HG03097 (cell line): ENCODE measurements at regions not wholly inside any gene's neighbourhood (a gene's known extent, or its start where the extent isn't known, plus 50 kb on each side); places are given as distances from the start of the nearest gene placed in this dataset.
"Not testable (repeated sequence)": the region's sequence is repeated elsewhere in the genome, so short reads cannot be mapped to it uniquely, and the experiment has no call there.

Experiments
- ATAC-seq: cut with Tn5 transposase; IDR thresholded peaks from one replicate; pipeline ENCODE4 v1.9.1; 2021; ENCODE audit not compliant: unreplicated experiment, low FRiP score

DNA sequence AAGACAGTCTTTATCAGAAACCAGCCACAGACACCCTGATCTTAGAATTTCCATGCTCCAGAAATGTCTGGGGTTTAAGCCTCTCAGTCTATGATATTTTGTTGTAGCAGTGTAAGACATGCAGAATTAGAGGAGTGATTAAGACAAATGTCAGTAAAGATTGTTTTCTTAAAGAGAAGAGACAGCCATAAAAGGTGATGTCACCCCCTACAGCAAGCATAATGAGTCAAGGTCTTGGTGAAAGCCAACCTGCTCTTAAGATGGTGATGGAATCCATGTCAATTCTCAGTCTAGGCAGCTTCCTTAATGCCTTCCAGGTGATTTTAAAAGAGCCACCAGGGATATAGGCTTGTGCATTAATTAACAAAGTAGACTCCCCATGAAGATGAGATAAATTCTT, 849.9 kb upstream of the EPHA7 start:
- ATAC-seq = no peak

DNA sequence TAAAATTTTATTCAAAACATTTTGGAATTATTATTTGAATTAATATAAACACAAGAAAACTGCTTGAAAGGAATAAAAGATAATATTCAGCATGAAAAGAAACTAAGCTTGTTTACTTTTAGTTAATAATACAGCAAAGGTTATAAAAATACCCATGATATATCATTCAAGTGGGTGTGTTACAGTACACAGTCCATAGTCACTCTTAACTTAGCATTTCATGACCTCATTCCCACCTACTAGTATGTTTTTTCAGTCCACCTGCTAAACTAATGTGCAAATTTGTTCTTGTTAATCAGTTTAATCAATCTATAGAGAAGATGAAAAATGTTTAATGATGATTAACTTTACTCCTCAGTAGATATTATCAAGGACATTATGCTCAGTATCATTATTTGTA, 841.4 kb upstream of the EPHA7 start:
- no peak for ATAC-seq

DNA sequence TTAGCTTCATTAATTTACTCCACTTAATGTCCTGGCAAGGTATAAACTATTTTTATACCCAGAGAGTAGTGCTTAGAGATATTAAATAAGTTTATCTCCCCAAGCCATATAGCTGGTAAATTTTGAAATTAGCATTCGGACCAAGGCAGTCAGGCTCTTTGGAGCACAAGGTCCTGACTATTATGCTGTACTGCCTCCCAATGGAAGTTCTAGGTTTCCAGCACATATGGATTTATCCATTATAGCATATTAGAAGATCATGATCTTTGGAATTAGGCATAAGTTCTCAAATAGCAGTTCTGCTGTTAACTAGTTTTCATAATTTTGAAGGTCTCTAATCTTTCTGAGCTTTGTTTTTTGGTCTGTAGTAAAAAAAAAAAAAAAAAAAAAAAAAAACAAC, 835.3 kb upstream of the EPHA7 start:
- no peak for ATAC-seq

DNA sequence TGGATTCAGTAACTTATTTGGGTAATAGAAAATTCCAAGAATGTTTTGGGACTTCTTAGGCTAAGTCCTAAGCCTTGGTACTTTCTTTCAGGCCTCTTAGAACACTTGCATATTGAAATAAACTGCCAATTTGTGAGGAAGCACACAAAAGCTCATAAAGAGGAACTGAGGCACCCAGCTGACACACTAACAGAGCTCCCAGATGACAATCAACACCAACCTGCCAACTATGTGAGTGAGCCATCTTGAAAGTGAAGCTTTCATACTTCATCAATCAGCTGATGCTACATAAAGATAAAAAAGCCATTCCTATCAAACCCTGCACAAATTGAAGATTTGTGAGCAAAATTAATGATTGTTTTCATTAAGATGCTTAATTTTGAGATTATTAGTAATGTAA, 832.5 kb upstream of the EPHA7 start:
- no peak for ATAC-seq

DNA sequence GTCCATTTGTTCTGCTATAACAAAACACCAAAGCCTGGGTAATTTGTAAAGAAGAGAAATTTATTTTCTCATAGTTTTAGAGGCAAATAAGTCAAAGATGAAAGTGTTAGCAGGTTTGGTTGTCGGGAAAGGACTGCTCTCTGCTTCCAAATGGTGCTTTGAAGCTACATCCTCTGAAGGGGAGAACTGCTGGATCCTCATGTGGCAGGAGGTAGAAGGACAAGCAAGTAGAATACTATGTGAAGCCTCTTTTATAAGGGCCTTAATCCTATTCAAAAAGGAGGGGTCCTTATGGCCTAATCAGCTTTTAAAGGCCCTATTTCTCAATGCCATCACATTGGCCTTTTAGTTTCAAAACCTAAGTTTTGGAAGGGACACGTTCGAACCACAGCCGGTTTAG, 826.0 kb upstream of the EPHA7 start:
- no peak for ATAC-seq

DNA sequence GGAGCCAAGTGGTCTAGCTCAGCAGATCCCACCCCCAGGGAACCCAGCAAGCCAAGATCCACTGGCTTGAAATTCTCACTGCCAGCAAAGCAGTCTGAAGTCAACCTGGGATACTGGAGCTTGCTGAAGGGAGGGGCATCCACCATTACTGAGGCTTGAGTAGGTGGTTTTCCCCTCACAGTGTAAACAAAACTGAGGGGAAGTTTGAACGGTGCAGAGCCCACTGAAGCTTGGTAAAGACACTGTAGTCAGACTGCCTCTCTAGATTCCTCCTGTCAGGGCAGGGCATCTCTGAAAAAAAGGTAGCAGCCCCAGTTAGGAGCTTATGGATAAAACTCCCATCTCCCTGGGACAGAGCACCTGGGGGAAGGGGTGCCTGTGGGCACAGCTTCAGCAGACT, 819.5 kb upstream of the EPHA7 start:
- no peak for ATAC-seq

DNA sequence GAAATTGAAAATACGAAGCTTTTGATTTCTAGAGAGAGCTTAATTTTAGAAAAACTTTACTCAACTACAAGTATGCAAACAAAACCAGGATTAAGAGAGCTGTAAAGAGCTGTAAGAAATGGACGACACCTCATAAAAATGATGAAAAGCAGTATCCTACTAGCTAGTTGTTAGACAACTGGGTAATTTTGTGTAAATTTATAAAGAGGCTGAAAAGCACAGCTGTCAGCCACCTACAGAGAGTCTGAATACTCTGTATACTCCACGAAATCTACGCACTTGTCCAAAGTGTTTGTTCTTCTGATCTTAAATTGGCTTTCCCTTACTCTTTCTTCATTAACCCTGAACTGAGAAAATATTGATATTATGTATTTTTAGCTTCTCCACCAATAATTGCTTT, 808.4 kb upstream of the EPHA7 start:
- ATAC-seq = no peak

DNA sequence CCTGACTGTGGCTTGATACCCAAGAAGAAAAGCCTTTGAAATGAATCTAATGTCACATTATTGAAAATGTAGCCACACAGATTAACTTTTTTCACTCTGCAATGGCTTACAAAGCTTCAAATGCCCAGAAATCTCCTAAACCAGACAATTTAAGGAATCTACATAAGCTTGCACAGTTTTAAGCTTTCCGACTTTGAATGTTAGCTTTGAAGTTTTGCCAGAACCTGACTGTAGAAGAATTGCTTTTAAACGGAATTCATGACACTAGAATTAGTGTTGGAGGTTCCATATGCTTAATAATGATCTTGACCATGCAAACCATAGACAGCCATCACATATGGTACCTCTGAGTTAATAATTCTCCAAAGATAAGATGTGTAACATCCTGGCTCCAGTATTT, 798.5 kb upstream of the EPHA7 start:
- no peak for ATAC-seq

DNA sequence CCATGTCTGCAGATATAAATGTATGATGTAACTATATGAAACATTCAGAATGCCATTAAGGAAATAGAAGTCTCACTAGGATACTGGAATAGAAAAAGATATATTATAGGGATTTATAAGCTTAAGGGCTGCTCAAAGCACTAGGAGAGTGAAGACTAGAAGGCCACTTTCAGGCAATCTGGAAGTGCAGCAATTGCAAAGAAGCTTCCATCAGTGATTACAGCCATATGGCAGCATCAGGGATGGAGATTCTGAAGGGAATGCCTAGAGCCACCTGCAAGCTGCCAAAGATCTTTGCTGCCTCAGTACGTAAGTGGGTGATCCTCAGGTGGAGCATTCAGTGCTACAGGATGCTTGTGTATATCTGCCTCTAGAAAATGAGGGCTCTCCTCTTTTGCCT, 796.2 kb upstream of the EPHA7 start:
- ATAC-seq = no peak

DNA sequence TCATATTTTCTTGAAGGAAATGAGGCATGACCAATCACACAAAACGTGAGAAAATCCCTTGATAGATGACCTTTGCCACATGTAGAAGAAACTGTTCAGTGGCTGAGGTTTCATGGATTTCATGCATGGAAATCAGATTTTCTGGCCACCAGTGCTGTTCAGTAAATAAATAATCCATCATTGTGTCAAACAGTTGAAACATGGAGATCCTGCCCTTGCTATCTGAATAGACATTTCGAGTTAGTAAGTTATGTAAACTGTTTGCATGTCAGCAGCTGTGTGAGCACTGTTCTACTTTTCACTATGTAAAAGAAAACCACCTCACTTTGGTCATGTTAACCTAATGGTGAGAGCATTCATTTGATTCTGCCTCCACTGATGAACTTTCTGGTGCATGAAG, 793.9 kb upstream of the EPHA7 start:
- no peak for ATAC-seq

DNA sequence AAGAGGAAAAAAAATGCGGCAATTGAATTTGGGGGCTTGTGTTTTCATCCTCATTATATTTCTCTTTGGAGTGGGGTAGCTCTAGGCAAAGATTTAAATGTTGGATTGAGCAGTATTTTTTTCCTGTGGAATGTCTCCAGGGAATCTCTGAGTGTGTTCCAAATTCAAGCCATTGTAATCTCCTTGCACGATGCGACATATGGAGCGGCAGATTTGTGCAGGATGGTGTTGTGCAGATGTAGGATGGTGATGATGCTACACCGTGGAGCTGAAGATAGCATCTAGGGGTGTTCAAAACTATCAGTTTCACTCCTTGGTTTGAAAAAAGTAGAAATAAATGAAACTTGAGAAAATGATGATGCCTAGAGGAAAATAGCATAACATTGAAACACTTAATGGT, 777.5 kb upstream of the EPHA7 start:
- no peak for ATAC-seq

DNA sequence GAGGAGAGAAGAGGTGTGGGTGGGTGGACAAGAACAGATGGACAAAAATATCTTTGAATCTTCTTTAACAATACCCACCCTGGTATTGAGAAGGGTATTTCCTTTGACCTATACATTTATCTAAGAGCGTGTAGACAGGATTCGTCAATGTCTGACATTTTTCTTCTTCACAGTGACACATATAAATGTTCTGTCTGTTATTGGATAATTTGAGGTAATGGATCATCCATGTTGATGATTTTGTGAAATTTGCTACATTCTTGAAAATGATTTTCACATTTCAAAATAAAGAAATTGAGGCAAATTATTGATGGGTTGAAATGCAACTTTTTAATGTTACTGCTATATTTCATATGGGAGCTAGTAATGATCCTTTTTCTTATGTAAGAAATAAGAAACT, 770.7 kb upstream of the EPHA7 start:
- ATAC-seq = no peak

DNA sequence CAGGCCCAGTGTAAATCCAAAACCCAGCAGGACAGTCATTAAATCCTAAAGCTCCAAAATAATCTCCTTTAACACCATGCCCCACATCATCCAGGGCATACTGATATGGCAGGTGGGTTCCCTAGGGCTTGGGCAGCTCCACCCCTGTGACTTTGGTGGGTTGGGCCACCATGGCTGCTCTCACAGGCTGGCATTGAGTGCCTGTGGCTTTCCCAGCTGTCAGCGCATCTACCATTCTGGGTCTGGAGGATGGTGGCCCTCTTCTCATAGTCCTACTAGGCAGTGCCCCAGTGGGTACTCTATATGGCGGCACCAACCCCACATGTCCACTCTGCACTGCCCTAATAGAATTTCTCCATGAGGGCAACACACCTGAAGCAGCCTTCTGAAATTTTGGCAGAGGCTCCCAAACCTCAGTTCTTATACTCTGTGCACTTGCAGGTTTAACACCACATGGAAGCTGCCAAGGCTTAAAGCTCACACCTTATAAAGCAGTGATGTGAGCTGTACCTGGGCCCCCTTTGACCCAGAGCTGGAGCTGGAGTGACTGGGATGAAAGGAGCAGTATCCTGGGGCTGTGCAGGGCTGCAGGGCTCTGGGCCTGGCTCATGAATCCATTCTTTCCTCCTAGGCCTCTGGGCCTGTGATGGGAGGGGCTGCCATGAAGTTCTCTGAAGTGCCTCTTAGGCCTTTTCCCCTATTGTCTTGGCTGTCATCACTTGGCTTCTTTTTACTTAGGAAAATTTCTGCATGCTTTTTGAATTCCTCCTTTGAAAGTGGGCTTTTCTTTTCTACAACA, 765.5 kb upstream of the EPHA7 start:
- no peak for ATAC-seq

DNA sequence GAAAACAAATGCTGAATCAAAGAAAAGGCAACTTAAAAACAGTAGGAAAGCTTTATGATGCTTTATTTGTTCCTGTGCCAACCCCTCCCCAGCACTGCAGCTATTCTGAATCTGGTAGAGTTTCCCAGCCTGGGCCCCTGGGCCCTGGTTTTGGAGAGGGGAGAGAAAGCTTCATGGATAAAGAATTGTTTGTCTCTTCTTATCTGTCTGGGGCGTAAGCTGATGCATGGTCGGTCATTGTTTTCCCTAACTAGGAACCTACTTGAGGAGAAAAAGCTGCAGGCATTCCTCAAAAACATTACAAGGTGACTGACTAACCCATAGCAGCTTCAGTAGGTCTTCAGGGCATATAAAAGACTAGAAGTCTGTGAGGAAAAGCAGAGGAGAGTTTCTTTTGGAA, 758.1 kb upstream of the EPHA7 start:
- no peak for ATAC-seq

DNA sequence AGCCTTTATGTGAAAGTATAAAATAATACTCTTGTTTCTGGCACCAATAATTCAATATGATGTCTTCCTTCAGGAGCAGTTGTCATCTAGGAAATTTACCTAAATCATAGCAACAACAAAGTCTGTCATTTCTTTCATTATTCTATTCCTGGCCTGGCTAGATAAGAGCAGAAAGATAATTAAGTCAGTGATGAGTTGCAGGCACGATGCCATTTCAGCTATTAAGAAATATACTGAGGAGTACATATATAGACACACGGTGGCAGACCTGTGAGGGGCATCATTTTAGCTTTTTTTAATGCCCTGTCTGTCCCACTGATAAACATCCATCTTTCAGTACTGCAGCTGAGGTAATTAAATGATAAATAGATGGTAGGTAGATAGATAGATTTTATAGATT, 756.1 kb upstream of the EPHA7 start:
- ATAC-seq = no peak

DNA sequence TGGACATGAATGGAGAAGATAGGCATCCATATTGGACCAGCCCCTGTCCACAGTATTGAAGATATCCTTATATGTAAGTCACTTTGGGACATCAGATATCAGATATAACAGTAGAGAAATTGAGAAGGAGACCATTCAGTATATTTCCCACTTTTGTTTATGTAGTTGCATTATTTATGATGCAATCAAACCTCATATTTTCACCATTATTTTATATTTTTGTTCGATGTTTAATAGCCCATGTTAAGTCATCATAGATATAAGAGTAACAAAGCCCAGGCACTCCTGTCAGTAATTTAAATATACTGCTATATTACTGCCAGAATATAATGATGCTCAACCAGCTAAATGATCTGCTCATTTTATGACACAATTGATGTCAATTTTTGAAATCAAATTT, 744.5 kb upstream of the EPHA7 start:
- ATAC-seq = no peak

DNA sequence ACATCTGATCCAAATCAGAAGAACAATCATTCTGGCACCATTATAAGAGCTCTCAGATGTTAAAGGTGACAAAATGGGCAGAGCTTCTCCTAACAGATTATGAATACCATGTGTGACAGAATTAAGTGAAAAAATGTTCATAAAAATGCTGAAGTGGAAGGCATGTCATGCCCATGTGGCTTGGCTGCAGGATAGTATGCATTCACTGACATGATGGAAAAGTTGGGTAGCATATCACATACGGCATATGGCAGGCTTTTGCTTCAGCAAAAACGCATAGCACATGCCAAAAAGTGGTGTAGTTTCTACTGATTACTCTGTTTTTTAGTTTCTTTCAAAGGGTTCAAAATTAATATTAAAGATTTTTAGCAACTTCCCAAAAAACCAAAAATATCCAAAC, 731.5 kb upstream of the EPHA7 start:
- ATAC-seq = no peak

DNA sequence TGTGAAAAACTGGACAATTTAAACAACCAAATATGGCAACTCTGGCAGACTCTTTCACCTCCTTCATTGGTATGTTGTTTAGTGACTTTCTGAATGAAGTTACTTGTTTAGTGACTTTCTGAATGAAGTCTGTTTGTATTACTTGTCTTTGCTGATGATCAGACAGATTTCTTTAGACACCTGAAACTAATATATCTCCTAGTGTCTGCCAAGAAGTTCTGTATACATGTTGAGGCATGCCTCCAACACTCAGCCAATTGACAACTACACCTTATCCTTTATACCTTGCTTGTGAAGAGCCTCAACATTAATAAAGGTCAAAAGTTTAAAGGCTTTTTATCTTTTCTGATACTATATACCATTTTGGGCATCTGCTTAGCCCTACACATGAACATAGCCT, 725.4 kb upstream of the EPHA7 start:
- no peak for ATAC-seq

DNA sequence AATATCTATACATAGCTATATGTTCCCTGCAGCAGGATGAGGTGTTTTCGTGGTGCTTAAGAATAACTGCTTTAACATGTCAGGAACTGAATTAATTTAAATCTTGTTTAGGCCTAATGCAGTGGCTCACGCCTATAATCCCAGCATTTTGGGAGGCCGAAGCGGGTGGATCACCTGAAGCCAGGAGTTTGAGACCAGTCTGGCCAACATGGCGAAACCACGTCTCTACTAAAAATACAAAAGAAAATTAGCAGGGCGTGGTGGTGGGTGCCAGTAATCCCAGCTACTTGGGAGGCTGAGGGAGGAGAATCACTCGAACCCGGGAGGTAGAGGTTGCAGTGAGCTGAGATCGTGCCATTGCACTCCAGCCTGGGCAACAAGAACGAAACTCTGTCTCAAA, 717.8 kb upstream of the EPHA7 start:
- ATAC-seq = not testable (repeated sequence)

DNA sequence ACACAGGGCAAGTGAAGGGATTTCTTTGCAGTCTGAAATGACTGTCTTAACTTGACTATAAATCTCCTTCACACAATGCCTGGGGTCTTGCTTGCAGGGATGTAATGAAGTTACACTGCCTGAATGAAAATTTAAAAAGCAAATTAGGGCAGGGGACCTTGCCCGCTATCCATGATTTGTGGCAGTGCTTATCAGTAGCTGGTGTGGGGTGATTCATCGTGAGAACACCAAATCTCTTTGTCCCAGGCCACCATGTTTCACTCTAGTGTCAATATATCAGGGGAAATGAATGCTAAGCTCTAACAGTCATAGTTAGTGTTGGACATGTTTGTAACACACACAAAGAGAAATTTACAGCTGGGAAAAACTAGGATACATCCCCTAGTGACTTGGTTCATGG, 713.7 kb upstream of the EPHA7 start:
- no peak for ATAC-seq

DNA sequence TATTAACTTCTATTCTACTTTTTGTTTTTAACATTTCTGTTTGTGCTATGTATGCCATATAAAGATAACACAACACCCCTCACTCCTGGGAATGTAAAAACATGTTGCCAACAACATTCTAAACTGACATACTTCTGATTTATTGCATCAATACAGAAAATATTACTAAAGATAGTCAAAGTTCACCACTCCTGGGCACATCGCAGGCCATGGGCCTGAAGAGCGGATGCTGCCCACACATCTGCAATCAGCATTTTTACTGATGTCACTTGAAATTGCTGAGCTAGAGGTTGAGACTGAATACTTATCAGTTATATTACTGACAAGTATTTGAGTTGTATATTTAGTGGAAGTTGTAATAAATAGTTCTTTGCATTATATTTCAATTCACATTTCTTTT, 711.9 kb upstream of the EPHA7 start:
- ATAC-seq = no peak

DNA sequence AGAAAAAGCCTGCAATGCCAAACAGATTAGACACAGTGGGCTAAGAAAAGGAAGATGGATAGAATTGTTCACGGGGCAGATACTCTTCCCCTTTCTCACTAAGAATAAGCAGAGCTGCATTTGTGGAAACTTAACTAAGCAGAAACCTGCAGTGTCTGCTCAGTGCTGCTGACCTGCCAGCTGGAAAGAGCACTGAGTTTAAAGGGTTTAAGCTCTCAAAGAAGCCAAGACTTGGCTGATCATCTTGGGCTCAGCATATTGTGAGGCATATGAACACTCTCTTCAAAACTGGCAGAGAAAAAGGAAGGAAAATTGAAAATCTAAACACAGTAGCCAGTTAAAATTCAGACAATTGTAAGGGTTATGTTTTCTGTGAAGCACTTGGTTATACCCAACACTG, 711.1 kb upstream of the EPHA7 start:
- no peak for ATAC-seq

DNA sequence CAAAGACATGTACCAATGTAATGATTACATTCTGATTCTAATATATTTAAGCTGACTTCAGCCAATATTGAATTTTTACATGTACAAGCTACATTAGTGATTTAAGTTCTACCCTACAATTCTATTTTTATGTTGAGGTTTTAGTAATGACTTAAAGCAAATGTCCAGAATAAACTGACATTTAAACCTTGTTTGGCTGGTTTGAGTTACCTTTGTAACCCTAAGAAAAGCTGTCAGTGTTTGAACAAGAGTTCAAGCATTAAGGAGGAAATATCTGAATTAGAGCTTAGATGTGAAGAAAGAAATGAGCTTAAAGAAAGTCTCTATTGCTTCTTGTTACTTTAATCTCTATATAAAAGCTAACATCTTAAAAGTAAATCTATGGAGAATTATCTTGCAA, 710.6 kb upstream of the EPHA7 start:
- ATAC-seq = no peak
